Mesothelial cell of epicardium (in vitro differentiated cells): ENCODE measurements at regions not wholly inside any gene's neighbourhood (a gene's known extent, or its start where the extent isn't known, plus 50 kb on each side); places are given as distances from the start of the nearest gene placed in this dataset.

Experiments used
- DNase-seq, 2 experiments: peaks; one replicate each; pipeline ENCODE4 v3.0.0; 2021; ENCODE audit warnings: low spot score in 2 of 2; ENCODE audit not compliant: unreplicated experiment in 2 of 2
- H3K27ac Mint-ChIP-seq: 2 replicates; pipeline ENCODE4 v1.8.0; 2021; ENCODE audit warnings: mixed read lengths
- H3K27me3 Mint-ChIP-seq: 2 replicates; pipeline ENCODE4 v1.8.0; 2021; ENCODE audit warnings: low read depth, mixed read lengths
- H3K36me3 Mint-ChIP-seq: 2 replicates; pipeline ENCODE4 v1.8.0; 2021; ENCODE audit warnings: mixed read lengths
- H3K4me1 Mint-ChIP-seq: 2 replicates; pipeline ENCODE4 v1.8.0; 2021; ENCODE audit warnings: mixed read lengths
- H3K4me3 Mint-ChIP-seq: 2 replicates; pipeline ENCODE4 v1.8.0; 2021; ENCODE audit warnings: mild to moderate bottlenecking, moderate library complexity, mixed read lengths
- H3K9me3 Mint-ChIP-seq: 2 replicates; pipeline ENCODE4 v1.8.0; 2021; ENCODE audit warnings: mixed read lengths
- TF ChIP-seq, protein P1 (sequence below): fragments of 200-600 bp; sonication (generic); IDR thresholded peaks from one replicate; pipeline ENCODE4 v1.5.0; 2021; ENCODE audit warnings: antibody characterized with exemption; ENCODE audit not compliant: unreplicated experiment

DNA sequence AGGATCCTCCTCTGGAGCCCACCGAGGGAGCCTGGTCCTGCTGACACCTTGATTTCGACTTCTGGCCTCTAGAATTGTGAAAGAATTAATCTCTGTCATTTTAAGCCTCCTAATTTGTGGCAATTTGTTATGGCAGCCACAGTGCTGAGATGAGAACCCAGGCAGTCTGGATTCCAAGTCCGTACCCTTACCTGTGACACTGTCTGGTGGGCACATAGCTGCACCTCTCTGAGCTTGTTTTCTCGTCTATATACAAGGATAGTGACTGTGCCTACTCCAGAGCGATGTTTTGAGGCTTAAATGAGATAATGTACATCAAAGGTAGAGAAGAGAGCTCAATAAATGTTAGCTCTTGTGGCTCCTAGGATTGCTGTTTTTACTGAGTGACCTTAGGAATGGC is 128.4 kb upstream of the MPHOSPH6 start:
- Mint-ChIP-seq H3K4me3 (no peak overlapping the region), H3K4me1 (no peaks in the 10 kb centered on the region), H3K27ac (no peak overlapping the region), H3K9me3 (no peaks in the 10 kb centered on the region), H3K27me3 (peaks cover 25% of the 10 kb centered on the region), H3K36me3 (no peaks in the 10 kb centered on the region)
- DNase-seq = no peak
- TF ChIP-seq, protein P1, sequence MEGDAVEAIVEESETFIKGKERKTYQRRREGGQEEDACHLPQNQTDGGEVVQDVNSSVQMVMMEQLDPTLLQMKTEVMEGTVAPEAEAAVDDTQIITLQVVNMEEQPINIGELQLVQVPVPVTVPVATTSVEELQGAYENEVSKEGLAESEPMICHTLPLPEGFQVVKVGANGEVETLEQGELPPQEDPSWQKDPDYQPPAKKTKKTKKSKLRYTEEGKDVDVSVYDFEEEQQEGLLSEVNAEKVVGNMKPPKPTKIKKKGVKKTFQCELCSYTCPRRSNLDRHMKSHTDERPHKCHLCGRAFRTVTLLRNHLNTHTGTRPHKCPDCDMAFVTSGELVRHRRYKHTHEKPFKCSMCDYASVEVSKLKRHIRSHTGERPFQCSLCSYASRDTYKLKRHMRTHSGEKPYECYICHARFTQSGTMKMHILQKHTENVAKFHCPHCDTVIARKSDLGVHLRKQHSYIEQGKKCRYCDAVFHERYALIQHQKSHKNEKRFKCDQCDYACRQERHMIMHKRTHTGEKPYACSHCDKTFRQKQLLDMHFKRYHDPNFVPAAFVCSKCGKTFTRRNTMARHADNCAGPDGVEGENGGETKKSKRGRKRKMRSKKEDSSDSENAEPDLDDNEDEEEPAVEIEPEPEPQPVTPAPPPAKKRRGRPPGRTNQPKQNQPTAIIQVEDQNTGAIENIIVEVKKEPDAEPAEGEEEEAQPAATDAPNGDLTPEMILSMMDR = no peak

DNA sequence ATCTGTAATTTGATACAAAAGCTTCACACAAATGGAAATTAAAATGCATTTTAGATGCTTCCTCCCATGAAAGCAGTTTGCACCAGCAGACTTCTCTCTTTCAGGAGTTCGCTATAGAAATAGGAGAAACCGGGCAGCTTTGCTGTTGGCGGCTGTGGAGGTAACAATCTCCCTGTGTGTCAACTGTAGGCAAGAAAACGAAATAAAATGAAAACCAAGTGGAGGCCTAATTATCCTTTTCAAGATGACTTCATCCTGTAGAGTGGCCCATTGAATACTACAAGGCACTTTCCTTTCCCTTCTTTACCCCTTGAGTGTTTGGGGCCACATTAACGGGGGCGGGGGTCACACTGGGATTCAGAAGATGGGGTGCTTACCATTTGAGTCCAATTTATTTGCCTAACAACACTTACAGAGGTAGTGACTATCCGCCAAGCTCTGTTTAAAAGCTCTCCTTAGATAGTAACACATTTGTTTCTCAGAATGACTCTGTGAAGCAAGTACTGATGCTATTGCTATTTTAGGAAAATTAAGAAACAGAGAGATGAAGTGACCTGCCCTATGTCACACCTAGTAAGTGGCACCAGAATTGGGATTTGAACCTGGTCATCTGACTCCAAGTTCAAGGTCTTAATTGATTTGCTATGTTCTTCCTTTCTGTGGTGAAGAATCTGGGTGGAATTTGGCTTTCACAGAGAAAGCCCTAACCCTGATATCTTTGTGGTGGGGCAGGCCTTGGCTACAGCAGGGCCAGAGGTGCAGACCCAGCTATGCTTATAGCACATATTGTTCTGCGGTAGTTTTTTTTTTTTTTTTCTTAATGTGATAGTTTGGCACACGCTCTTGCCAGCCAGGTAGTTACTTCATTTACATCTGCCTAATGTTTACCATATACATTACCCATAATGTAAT is 125.5 kb upstream of the MPHOSPH6 start:
- no peak for DNase-seq
- Mint-ChIP-seq H3K9me3 (no peaks in the 10 kb centered on the region), H3K27me3 (peaks cover 49% of the 10 kb centered on the region), H3K27ac (no peak overlapping the region), H3K4me3 (no peak overlapping the region), H3K36me3 (no peaks in the 10 kb centered on the region), H3K4me1 (no peaks in the 10 kb centered on the region)
- TF ChIP-seq, protein P1 = no peak

DNA sequence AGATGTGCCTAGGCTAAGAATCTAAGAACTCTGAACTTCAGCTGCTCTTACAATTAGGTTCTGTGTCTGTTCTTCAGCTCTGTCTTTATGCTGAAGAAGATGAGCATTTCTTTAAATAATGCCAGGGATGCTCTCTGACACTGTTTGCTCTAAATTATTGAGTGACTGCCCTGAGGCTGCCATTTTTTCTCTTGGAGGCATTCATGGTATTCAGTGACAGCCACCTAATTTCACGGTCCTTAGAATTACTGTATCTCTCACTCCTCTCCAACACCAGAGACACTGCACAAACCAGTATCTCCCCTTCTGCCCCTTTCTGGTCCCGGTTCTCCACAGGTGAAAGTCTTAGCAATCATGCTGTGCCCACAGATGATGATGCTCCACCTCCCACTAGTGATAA is 123.6 kb upstream of the MPHOSPH6 start:
- Mint-ChIP-seq H3K9me3 (no peaks in the 10 kb centered on the region), H3K4me1 (no peaks in the 10 kb centered on the region), H3K27me3 (peaks cover 62% of the 10 kb centered on the region), H3K27ac (no peak overlapping the region), H3K4me3 (no peak overlapping the region), H3K36me3 (no peaks in the 10 kb centered on the region)
- no peak for DNase-seq
- TF ChIP-seq, protein P1 = no peak

DNA sequence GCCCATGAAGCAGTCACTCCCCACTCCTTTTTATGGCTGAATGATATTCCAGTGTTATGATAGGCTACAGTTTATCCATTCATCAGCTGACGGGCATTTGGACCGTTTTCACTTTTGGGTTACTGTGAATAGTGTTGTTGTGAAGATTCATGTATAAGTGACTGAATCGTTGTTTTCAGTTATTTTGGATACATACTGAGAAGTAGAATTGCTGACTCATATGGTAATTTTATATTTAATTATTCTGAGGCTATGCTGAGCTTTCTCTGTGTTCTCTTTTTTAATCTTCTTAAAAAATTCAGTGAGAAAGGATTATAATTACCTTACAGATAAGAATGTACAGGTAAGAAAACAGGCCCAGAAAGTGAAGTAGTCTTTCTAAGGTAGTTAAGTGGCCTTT is 117.9 kb upstream of the MPHOSPH6 start:
- H3K9me3 Mint-ChIP-seq = no peaks in the 10 kb centered on the region

DNA sequence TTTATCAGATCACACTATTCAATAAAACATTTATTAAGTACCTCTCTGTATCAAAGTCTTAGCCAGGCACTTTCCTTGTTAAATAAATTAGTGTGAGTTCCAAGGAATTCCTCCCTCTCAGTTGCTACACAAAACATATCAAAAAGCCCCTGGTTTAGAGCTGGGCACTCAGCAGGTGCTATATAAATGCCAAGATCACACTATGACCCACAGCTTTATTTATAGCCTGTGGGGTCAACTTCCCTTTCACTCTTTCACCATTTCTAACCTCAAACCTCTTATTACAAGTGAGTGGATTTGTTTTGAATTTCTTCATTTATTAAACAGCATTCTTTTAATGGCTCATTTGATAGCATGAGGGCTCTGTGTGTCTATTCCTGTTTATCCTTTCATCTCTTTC is 112.6 kb upstream of the MPHOSPH6 start:
- H3K27ac Mint-ChIP-seq = no peak overlapping the region
- H3K36me3 Mint-ChIP-seq = no peaks in the 10 kb centered on the region
- no peaks in the 10 kb centered on the region for H3K9me3 Mint-ChIP-seq
- no peaks in the 10 kb centered on the region for H3K4me1 Mint-ChIP-seq
- no peak for DNase-seq
- TF ChIP-seq, protein P1 = no peak
- peaks cover 57% of the 10 kb centered on the region for H3K27me3 Mint-ChIP-seq
- H3K4me3 Mint-ChIP-seq = no peak overlapping the region

More for the DNA sequence above, 117.9 kb upstream of the MPHOSPH6 start:
- Mint-ChIP-seq H3K27me3 (peaks cover 72% of the 10 kb centered on the region), H3K4me1 (no peaks in the 10 kb centered on the region), H3K4me3 (no peak overlapping the region), H3K36me3 (no peaks in the 10 kb centered on the region), H3K27ac (no peak overlapping the region)
- TF ChIP-seq, protein P1 = no peak
- no peak for DNase-seq
